ENCODE measurements at regions not wholly inside any gene's neighbourhood (a gene's known extent, or its start where the extent isn't known, plus 50 kb on each side); places are given as distances from the start of the nearest gene placed in this dataset.

DNA sequence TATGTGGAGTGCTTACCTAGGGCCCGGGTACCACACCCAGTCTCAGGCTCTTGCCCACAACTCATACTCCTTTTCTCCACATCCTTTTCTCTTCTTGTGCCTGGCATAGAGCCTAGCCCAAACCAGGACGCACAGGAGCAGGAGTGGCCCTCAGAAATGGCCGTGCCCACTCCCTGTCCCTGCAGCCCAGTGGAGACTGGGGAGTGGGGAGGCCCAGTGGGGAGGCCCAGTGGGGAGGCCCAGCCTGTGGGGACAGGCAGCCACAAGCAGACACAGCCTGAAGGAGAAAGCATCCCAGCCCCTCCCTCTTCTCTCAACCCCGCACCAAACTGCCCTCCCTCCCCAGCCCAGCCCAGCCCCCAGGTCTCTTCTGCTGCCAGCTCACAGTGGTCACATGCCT is 196.8 kb downstream of the KIF26A start:
- TF ChIP-seq, protein P1, sequence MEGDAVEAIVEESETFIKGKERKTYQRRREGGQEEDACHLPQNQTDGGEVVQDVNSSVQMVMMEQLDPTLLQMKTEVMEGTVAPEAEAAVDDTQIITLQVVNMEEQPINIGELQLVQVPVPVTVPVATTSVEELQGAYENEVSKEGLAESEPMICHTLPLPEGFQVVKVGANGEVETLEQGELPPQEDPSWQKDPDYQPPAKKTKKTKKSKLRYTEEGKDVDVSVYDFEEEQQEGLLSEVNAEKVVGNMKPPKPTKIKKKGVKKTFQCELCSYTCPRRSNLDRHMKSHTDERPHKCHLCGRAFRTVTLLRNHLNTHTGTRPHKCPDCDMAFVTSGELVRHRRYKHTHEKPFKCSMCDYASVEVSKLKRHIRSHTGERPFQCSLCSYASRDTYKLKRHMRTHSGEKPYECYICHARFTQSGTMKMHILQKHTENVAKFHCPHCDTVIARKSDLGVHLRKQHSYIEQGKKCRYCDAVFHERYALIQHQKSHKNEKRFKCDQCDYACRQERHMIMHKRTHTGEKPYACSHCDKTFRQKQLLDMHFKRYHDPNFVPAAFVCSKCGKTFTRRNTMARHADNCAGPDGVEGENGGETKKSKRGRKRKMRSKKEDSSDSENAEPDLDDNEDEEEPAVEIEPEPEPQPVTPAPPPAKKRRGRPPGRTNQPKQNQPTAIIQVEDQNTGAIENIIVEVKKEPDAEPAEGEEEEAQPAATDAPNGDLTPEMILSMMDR (conservative IDR thresholded peaks at IDR 0.05 in 1 of 2, IDR thresholded peaks at IDR 0.05 in 1 of 2; ENCODE audit: low read depth in 1 of 2, low read length in 2 of 2): no peak
- no peak for TF ChIP-seq EZH2 (IDR thresholded peaks at IDR 0.05; ENCODE audit: low read length, missing control alignments)
